ENCODE measurements at regions not wholly inside any gene's neighbourhood (a gene's known extent, or its start where the extent isn't known, plus 50 kb on each side); places are given as distances from the start of the nearest gene placed in this dataset.

GRCh38 chr3:86208772-86209171 is 782.2 kb downstream of the VGLL3 start:
- TF ChIP-seq, protein P1, sequence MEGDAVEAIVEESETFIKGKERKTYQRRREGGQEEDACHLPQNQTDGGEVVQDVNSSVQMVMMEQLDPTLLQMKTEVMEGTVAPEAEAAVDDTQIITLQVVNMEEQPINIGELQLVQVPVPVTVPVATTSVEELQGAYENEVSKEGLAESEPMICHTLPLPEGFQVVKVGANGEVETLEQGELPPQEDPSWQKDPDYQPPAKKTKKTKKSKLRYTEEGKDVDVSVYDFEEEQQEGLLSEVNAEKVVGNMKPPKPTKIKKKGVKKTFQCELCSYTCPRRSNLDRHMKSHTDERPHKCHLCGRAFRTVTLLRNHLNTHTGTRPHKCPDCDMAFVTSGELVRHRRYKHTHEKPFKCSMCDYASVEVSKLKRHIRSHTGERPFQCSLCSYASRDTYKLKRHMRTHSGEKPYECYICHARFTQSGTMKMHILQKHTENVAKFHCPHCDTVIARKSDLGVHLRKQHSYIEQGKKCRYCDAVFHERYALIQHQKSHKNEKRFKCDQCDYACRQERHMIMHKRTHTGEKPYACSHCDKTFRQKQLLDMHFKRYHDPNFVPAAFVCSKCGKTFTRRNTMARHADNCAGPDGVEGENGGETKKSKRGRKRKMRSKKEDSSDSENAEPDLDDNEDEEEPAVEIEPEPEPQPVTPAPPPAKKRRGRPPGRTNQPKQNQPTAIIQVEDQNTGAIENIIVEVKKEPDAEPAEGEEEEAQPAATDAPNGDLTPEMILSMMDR (IDR thresholded peaks at IDR 0.05 in 2 of 3, conservative IDR thresholded peaks at IDR 0.05 in 1 of 3; ENCODE audit: control insufficient read depth in 2 of 3, extremely low read depth in 1 of 3, insufficient read depth in 1 of 3, low read depth in 3 of 3, low read length in 3 of 3): no peak
- TF ChIP-seq POLR2A (IDR thresholded peaks at IDR 0.05; ENCODE audit: low read depth, low read length) (no peak), PBX3 (IDR thresholded peaks at IDR 0.05; ENCODE audit: insufficient replicate concordance, low read depth, low read length) (no peak), MTA2 (IDR thresholded peaks at IDR 0.05; ENCODE audit: low read depth) (no peak), RAD21 (IDR thresholded peaks at IDR 0.05; ENCODE audit: insufficient read depth, low read depth, low read length) (no peak), HCFC1 (IDR thresholded peaks at IDR 0.05; ENCODE audit: low read length) (no peak), RFX5 (IDR thresholded peaks at IDR 0.05; ENCODE audit: low read depth, low read length) (no peak), E2F4 (IDR thresholded peaks at IDR 0.05; ENCODE audit: low read depth, low read length) (no peak), NKRF (conservative IDR thresholded peaks at IDR 0.05) (no peak)
- TF ChIP-seq, protein P2, sequence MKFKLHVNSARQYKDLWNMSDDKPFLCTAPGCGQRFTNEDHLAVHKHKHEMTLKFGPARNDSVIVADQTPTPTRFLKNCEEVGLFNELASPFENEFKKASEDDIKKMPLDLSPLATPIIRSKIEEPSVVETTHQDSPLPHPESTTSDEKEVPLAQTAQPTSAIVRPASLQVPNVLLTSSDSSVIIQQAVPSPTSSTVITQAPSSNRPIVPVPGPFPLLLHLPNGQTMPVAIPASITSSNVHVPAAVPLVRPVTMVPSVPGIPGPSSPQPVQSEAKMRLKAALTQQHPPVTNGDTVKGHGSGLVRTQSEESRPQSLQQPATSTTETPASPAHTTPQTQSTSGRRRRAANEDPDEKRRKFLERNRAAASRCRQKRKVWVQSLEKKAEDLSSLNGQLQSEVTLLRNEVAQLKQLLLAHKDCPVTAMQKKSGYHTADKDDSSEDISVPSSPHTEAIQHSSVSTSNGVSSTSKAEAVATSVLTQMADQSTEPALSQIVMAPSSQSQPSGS (IDR thresholded peaks at IDR 0.05; ENCODE audit: low read length): no peak
